Loucy (cell line): ENCODE measurements at regions not wholly inside any gene's neighbourhood (a gene's known extent, or its start where the extent isn't known, plus 50 kb on each side); places are given as distances from the start of the nearest gene placed in this dataset.

Experiments used
- H2AFZ ChIP-seq: fragments of 200-600 bp; sonication (generic); 2 replicates; pipeline ENCODE4 v1.6.0; 2016; ENCODE audit warnings: antibody characterized with exemption, mild to moderate bottlenecking, low read length, moderate library complexity
- H3F3A ChIP-seq: fragments of 200-600 bp; 2 replicates; pipeline ENCODE4 v1.6.0; 2016; ENCODE audit warnings: antibody characterized with exemption, low read depth, mild to moderate bottlenecking
- H3K27me3 ChIP-seq: fragments of 200-600 bp; sonication (generic); 2 replicates; pipeline ENCODE4 v1.6.1; 2014; ENCODE audit warnings: low read length, mild to moderate bottlenecking; ENCODE audit not compliant: insufficient read depth, poor library complexity, severe bottlenecking
- H3K36me3 ChIP-seq: fragments of 200-600 bp; sonication (generic); 2 replicates; pipeline ENCODE4 v1.6.1; 2016; ENCODE audit warnings: low read length; ENCODE audit not compliant: insufficient read depth
- H3K4me1 ChIP-seq: fragments of 200-600 bp; sonication (generic); 2 replicates; pipeline ENCODE4 v1.5.1; 2014; ENCODE audit warnings: low read length, mild to moderate bottlenecking; ENCODE audit not compliant: insufficient read depth, poor library complexity, severe bottlenecking
- H3K4me2 ChIP-seq: fragments of 200-600 bp; sonication (generic); 2 replicates; pipeline ENCODE4 v1.6.0; 2014; ENCODE audit warnings: antibody characterized with exemption, low read length, low read depth, mild to moderate bottlenecking; ENCODE audit not compliant: poor library complexity, severe bottlenecking
- H3K4me3 ChIP-seq: fragments of 200-600 bp; sonication (generic); 2 replicates; pipeline ENCODE4 v1.5.1; 2014; ENCODE audit warnings: low read length, mild to moderate bottlenecking, mixed read lengths; ENCODE audit not compliant: poor library complexity, severe bottlenecking
- H3K79me2 ChIP-seq: fragments of 200-600 bp; sonication (generic); 2 replicates; pipeline ENCODE4 v1.6.1; 2014; ENCODE audit warnings: low read length; ENCODE audit not compliant: insufficient read depth
- H3K9ac ChIP-seq: fragments of 200-600 bp; sonication (generic); 2 replicates; pipeline ENCODE4 v1.6.0; 2014; ENCODE audit warnings: mild to moderate bottlenecking, low read depth, low read length, moderate library complexity; ENCODE audit not compliant: poor library complexity, severe bottlenecking
- H3K9me2 ChIP-seq: fragments of 200-600 bp; sonication (generic); replicated peaks from 2 replicates; pipeline ENCODE4 v1.6.1; 2016; ENCODE audit warnings: low read depth, low read length, mixed read lengths
- H3K9me3 ChIP-seq: fragments of 200-600 bp; sonication (generic); 2 replicates; pipeline ENCODE4 v1.6.1; 2014; ENCODE audit warnings: mild to moderate bottlenecking, antibody characterized with exemption, low read length, low read depth; ENCODE audit not compliant: insufficient read depth
- H4K20me1 ChIP-seq: fragments of 200-600 bp; sonication (generic); 2 replicates; pipeline ENCODE4 v1.6.0; 2014; ENCODE audit warnings: antibody characterized with exemption, low read length, mild to moderate bottlenecking; ENCODE audit not compliant: insufficient read depth, poor library complexity, severe bottlenecking
- CTCF ChIP-seq: fragments of 200-600 bp; sonication (generic); conservative IDR thresholded peaks from 2 replicates; pipeline ENCODE4 v1.5.1; 2014; ENCODE audit warnings: mild to moderate bottlenecking, antibody characterized with exemption, low read length
- EZH2phosphoT487 ChIP-seq: fragments of 200-600 bp; IDR thresholded peaks from 2 replicates; pipeline ENCODE4 v1.6.1; 2018; ENCODE audit warnings: antibody characterized with exemption, mild to moderate bottlenecking, moderate library complexity, borderline replicate concordance

- Histone ChIP-seq H3K4me3 (no peak overlapping the region), H3K9me3 (no peaks in the 10 kb centered on the region), H3K27me3 (no peaks in the 10 kb centered on the region), H3K4me1 (no peaks in the 10 kb centered on the region), H3K79me2 (no peaks in the 10 kb centered on the region), H3F3A (no peaks in the 10 kb centered on the region), H3K9me2 (no peaks in the 10 kb centered on the region), H3K36me3 (no peaks in the 10 kb centered on the region), H2AFZ (no peak overlapping the region), H3K9ac (no peak overlapping the region), H3K4me2 (no peak overlapping the region), H4K20me1 (no peaks in the 10 kb centered on the region)
- TF ChIP-seq CTCF: no peak
- TF ChIP-seq EZH2phosphoT487: no peak
These were observed 82.3 kb upstream of the BMP2 start for GRCh38 chr20:6685181-6685582.

- Histone ChIP-seq H3K9ac (no peak overlapping the region), H3K27me3 (no peaks in the 10 kb centered on the region), H3K79me2 (no peaks in the 10 kb centered on the region), H4K20me1 (no peaks in the 10 kb centered on the region), H3K9me3 (no peaks in the 10 kb centered on the region), H3F3A (no peaks in the 10 kb centered on the region), H2AFZ (no peak overlapping the region), H3K36me3 (no peaks in the 10 kb centered on the region), H3K4me1 (no peaks in the 10 kb centered on the region), H3K9me2 (no peaks in the 10 kb centered on the region), H3K4me3 (no peak overlapping the region), H3K4me2 (no peak overlapping the region)
- TF ChIP-seq CTCF (no peak), EZH2phosphoT487 (no peak)
These were observed 84.2 kb upstream of the BMP2 start for GRCh38 chr20:6683021-6683977.

GRCh38 chr20:6680854-6681253 is 86.6 kb upstream of the BMP2 start:
- no peak overlapping the region for H3K4me2 ChIP-seq
- no peak overlapping the region for H2AFZ ChIP-seq
- H3K4me3 ChIP-seq: no peak overlapping the region
- no peaks in the 10 kb centered on the region for H3K79me2 ChIP-seq
- H4K20me1 ChIP-seq: no peaks in the 10 kb centered on the region
- H3K4me1 ChIP-seq: no peaks in the 10 kb centered on the region
- no peaks in the 10 kb centered on the region for H3F3A ChIP-seq
- TF ChIP-seq CTCF (no peak), EZH2phosphoT487 (no peak)
- H3K36me3 ChIP-seq: no peaks in the 10 kb centered on the region
- H3K9me3 ChIP-seq: no peaks in the 10 kb centered on the region
- no peaks in the 10 kb centered on the region for H3K9me2 ChIP-seq
- no peak overlapping the region for H3K9ac ChIP-seq
- no peaks in the 10 kb centered on the region for H3K27me3 ChIP-seq
